ENCODE measurements at regions not wholly inside any gene's neighbourhood (a gene's known extent, or its start where the extent isn't known, plus 50 kb on each side); places are given as distances from the start of the nearest gene placed in this dataset.

DNA sequence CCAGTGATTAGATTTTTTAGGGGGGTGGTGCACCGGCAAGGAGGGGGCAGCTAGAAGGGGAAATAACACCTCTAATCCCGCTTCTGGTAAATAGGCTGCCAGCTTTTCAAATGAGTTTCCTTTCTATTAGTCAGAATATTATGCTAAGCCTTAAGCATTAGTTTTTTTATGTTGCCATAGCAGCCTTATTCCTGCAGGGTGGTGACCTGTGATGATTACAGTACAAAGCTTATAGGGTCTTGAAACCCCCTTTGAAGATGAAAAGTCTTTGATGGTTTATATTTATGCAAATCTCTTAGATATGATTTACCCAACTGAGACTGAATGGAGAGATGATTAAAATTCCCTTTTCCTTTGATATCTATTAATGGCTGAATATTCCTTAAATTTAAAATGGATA is 109.8 kb downstream of the ZIC5 start:
- Mint-ChIP-seq H3K4me1 (ENCODE audit: low read depth, unreplicated experiment) (no peaks in the 10 kb centered on the region), H3K27me3 (ENCODE audit: insufficient read depth, unreplicated experiment) (peaks cover 20% of the 10 kb centered on the region), H3K36me3 (ENCODE audit: insufficient read depth, unreplicated experiment) (no peaks in the 10 kb centered on the region), H3K27ac (ENCODE audit: unreplicated experiment) (no peak overlapping the region), H3K9me3 (ENCODE audit: unreplicated experiment) (no peaks in the 10 kb centered on the region), H3K4me3 (ENCODE audit: unreplicated experiment) (no peak overlapping the region)
- no peak for DNase-seq
- no peak for TF ChIP-seq CTCF (IDR thresholded peaks at IDR 0.05; ENCODE audit: insufficient read depth in 1 of 2, low read depth in 1 of 2, low read length in 1 of 2, severe bottlenecking in 1 of 2, unreplicated experiment in 1 of 2)
- POLR2A ChIA-PET: no interaction called here
- CTCF ChIA-PET: no interaction called here
- Histone ChIP-seq H3K4me1 (no peaks in the 10 kb centered on the region), H3K9me3 (no peaks in the 10 kb centered on the region), H3K36me3 (ENCODE audit: control insufficient read depth, insufficient read depth, low read length) (no peaks in the 10 kb centered on the region), H3K27me3 (replicated peaks; ENCODE audit: control insufficient read depth, insufficient read depth, low read length) (no peaks in the 10 kb centered on the region; the same call in 1 of the 2 replicates), H3K4me3 (ENCODE audit: low read depth, low read length) (no peak overlapping the region)
- intact Hi-C loops (cut with micrococcal nuclease; ENCODE audit: unreplicated experiment): no loop called here
- BruUV-seq (replicated peaks): no TSS peak

DNA sequence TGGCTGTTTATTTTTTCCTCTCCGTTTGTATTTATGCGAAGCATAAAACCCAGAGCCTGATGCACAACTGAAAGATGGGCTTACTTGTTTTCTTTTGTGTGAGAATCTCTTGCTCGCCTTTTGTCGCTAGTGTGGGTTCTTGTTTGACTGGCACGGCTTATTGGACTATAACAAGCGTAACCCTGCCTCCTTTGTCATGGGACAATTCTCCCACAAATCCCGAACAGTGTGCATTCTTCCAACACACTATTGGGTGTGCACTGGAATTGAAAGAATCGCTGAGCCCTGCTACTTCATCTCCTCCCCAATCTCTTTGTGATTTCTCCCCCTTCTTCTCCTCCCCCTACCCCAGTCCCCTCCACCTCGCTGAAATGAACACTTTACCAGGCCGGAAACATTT is 110.8 kb downstream of the ZIC5 start:
- H3K27ac Mint-ChIP-seq (ENCODE audit: unreplicated experiment): no peak overlapping the region
- Histone ChIP-seq H3K4me1 (no peaks in the 10 kb centered on the region), H3K36me3 (ENCODE audit: control insufficient read depth, insufficient read depth, low read length) (no peaks in the 10 kb centered on the region), H3K4me3 (ENCODE audit: low read depth, low read length) (no peak overlapping the region), H3K27me3 (replicated peaks; ENCODE audit: control insufficient read depth, insufficient read depth, low read length) (no peaks in the 10 kb centered on the region; the same call in 1 of the 2 replicates), H3K9me3 (no peaks in the 10 kb centered on the region)
- DNase-seq: no peak
- POLR2A ChIA-PET: no interaction called here
- BruUV-seq (replicated peaks): no TSS peak
- H3K4me3 Mint-ChIP-seq (ENCODE audit: unreplicated experiment): no peak overlapping the region
- TF ChIP-seq CTCF (IDR thresholded peaks at IDR 0.05; ENCODE audit: insufficient read depth in 1 of 2, low read depth in 1 of 2, low read length in 1 of 2, severe bottlenecking in 1 of 2, unreplicated experiment in 1 of 2): no peak
- CTCF ChIA-PET: no interaction called here
- intact Hi-C loops (cut with micrococcal nuclease; ENCODE audit: unreplicated experiment): no loop called here
- H3K4me1 Mint-ChIP-seq (ENCODE audit: low read depth, unreplicated experiment): no peaks in the 10 kb centered on the region
- H3K9me3 Mint-ChIP-seq (ENCODE audit: unreplicated experiment): no peaks in the 10 kb centered on the region
- peaks cover 20% of the 10 kb centered on the region for H3K27me3 Mint-ChIP-seq (ENCODE audit: insufficient read depth, unreplicated experiment)
- no peaks in the 10 kb centered on the region for H3K36me3 Mint-ChIP-seq (ENCODE audit: insufficient read depth, unreplicated experiment)

GRCh38 chr13:99859178-99860177 is 112.1 kb downstream of the ZIC5 start:
- ChIA-PET POLR2A (no interaction called here), CTCF (no interaction called here)
- Histone ChIP-seq H3K36me3 (ENCODE audit: control insufficient read depth, insufficient read depth, low read length) (no peaks in the 10 kb centered on the region), H3K9me3 (no peaks in the 10 kb centered on the region), H3K27me3 (replicated peaks; ENCODE audit: control insufficient read depth, insufficient read depth, low read length) (no peaks in the 10 kb centered on the region), H3K4me1 (no peaks in the 10 kb centered on the region), H3K4me3 (ENCODE audit: low read depth, low read length) (no peak overlapping the region)
- intact Hi-C loops (cut with micrococcal nuclease; ENCODE audit: unreplicated experiment): no loop called here
- no TSS peak for BruUV-seq (replicated peaks)
- TF ChIP-seq CTCF (IDR thresholded peaks at IDR 0.05; ENCODE audit: insufficient read depth in 1 of 2, low read depth in 1 of 2, low read length in 1 of 2, severe bottlenecking in 1 of 2, unreplicated experiment in 1 of 2): no peak
- Mint-ChIP-seq H3K4me3 (ENCODE audit: unreplicated experiment) (no peak overlapping the region), H3K9me3 (ENCODE audit: unreplicated experiment) (no peaks in the 10 kb centered on the region), H3K27ac (ENCODE audit: unreplicated experiment) (no peak overlapping the region), H3K4me1 (ENCODE audit: low read depth, unreplicated experiment) (no peaks in the 10 kb centered on the region), H3K36me3 (ENCODE audit: insufficient read depth, unreplicated experiment) (no peaks in the 10 kb centered on the region), H3K27me3 (ENCODE audit: insufficient read depth, unreplicated experiment) (peaks cover 23% of the 10 kb centered on the region)
- no peak for DNase-seq
